Left colon (tissue), 2 donors: ENCODE measurements at regions not wholly inside any gene's neighbourhood (a gene's known extent, or its start where the extent isn't known, plus 50 kb on each side); places are given as distances from the start of the nearest gene placed in this dataset.

ENCODE experiments used
- ATAC-seq: fragments of 200-7000 bp; cut with Tn5 transposase; one replicate; pipeline ENCODE4 v1.9.1; 2020; ENCODE audit warnings: mild to moderate bottlenecking, moderate library complexity
- DNase-seq, 2 donors: peaks; one replicate each; pipeline ENCODE4 v3.0.0-alpha.2; 2020
- intact Hi-C, 2 donors: fragments of 100-400 bp; cut with DNase I in 1 of 2; cut with micrococcal nuclease in 1 of 2; formaldehyde crosslinking; loops; one replicate each; pipeline versions ENCODE4 v1.11.2 to v1.14.0; 2022; cut with DNase I, micrococcal nuclease
- donor health status: DM: no; HTN: no; CAD: no.
- donor health status: DM: yes; HTN: yes; CAD: no.

DNA sequence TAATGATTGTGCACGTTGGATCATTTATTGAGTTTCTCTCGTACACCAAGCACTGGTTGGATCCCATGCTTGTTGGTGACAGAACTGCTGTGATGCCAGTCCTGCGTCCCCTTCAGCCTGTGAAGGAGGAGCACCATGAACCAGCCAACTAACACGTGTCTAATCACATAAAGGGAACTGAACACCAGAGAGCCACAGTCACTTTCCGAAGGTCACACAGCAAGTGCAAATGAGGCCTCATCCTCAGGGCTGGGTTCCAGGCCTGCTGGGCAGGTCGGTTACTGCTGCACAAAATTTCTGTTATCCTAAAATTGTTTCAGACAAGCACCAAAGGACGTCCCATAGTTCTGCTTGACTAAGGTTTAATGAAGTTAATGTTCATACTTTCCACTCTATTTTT is 332.0 kb upstream of the ZNF32 start:
- intact Hi-C loops, result no loop called here
- DNase-seq (no peak), ATAC-seq (no peak)

DNA sequence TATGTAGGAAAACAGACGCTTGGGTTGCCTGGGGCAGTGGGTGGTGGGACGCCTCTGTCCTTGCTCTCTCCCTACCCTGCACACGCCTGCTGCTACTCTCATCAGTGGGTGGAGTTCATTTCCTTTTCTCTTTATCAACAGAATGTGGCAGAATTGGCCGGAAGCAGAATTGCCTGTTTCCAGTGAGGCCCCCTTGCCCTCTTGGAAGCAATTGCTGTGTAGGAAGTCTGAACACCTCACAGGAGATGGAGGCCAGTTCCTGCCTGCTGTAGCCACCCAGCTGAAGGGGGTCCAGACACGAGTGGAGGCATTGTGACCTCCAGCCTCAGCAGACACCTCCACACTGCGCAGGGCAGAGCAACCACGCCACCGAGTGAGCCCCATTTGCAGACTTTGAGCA is 331.6 kb upstream of the ZNF32 start:
- DNase-seq (no peak), ATAC-seq (no peak)
- intact Hi-C loops, result no loop called here

DNA sequence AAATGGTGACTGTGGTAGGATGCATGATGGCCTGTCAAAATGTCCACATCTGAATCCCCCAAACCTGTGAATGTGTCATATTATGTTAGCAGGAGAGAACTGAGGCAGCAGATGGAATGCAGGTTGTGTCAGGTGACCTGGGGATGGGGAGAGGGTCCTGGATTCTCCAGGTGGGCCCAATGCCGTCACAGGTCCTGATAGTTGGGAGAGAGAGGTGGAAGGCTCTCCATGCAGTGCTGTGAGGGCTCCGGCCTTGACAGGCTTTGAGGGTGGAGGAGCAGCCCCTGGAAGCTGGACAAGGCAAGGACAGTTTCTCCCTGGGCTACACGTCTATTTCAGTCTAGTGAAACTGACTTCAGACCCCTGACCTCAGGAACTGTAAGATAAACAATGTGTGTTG is 330.9 kb upstream of the ZNF32 start:
- DNase-seq (no peak), ATAC-seq (no peak)
- intact Hi-C loops, result no loop called here

DNA sequence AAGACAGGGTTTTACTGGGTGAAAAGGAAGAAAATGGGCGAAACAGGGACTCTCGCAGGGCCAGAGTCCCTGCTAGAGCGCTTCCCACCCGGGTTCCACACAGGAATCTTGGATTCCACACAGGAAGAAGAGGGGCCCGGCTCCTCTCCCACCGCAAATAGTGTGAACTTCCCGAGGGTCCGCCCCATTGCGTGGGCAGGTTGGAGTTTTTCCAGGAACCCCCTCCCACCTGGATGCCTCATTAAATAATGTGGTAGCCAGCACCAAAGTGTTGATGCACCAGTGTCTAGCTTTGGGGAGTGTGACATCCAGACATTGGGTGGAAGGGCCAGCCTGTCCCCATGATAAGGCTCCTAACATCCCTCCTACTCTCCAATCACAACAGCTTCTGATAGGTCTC is 330.3 kb upstream of the ZNF32 start:
- intact Hi-C loops, result no loop called here
- DNase-seq (no peak), ATAC-seq (no peak)

DNA sequence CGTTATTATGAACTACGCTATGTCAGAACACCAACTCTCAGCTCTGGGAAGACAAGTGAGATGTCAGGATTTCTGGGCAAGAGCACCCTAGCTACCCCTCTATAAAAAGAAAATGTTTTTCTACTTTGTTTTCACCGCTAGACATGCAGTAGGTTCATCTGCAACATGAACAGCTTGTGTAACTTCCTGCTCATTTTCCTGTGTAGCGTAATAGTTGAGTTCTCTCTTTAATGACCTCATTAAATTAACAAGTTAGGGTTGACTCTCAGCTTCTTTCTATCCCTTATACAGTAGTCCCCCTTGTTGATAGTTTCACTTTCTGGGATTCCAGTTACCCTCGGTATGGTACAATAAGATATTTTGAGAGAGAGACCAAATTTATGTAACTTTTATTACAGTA is 329.4 kb upstream of the ZNF32 start:
- intact Hi-C loops, result no loop called here
- no peak for ATAC-seq
- DNase-seq, result no peak

DNA sequence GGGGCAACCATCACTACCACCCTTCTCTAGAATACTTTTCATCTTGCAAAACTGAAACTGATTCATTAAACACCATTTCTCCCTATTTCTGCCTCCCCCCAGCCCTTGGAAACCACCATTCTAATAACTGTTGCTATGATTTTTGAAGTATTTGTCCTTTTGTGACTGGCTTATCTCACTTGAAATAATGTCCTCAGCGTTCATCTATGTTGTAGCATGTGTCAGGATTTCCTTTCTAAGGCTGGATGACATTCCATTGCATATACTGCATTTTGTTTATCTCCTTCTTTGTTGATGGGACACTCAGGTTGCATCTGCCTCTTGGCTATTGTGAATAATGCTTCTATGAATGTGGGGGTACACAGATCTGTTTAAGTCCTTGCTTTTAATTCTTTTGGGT is 327.6 kb upstream of the ZNF32 start:
- ATAC-seq (no peak), DNase-seq (no peak)
- intact Hi-C loops, result no loop called here

DNA sequence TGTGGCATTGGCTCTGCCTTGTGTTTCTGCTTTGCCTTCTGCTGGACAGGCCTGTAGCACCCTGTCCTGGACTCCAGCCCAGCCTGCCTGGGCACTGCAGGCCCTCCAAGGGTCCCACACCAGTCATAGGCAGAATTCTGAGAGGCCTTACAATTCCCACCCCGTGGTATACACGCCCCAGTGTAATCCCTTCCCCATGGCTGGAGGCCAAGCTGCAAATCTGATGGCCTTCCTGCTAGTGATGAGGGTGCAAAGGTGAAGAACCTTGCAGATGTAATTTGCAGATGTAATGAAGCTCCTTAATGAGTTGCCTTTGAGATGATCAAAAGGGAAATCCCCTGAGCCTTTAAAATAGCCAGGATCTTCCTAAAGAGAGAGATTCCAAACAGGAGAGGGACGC is 325.1 kb upstream of the ZNF32 start:
- no peak for DNase-seq
- ATAC-seq, result no peak
- intact Hi-C loops, result no loop called here

DNA sequence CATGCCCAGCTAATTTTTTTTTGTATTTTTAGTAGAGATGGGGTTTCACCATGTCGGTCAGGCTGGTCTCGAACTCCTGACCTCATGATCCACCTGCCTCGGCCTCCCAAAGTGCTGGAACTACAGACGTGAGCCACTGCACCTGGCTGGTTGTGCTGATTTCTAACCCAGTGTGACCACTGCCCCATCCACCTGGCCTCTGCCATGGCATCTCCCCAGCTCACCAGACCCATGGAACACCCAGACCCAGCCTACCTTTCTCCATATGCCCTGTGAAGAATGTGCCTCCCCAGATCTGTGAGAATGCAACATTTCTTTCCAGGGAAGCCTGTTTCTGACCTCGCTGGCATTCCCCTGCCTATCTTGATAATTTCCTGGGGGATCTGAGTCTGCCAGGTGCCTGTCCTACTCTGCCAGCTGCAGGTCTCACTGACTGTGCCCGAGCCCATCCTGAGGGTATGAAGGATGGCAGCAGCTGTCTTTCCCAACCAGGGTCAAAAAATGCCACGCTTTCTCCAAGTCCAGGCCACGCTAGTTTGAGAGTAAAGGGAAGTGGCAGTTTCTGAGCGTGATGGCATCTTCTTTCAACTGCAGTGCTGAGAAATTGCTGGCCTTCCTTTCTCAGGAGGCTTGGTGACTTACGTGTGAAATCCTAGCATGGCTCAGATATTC is 324.4 kb upstream of the ZNF32 start:
- intact Hi-C loops, result no loop called here
- no peak for DNase-seq
- no peak for ATAC-seq

DNA sequence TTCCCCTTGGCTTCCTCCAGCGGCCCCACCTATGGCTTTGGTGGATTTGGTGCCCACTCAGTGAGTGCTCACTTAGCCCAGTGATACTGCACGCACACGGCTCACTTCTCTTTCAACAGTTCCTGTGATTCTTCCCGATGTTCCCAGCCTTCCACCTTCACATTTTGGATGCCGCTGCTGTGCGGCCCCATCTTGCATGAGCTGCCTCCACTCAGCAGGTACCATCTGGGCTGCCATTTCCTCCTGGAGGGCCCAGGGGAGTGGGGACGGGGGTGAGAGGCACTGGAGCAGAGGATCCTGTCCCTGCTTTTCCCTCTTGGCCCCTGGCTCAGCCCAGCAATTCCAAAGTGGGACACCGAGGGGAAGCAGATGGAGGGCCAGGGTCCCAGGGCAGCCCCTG is 323.3 kb upstream of the ZNF32 start:
- DNase-seq, result no peak
- no peak for ATAC-seq
- intact Hi-C loops, result no loop called here

DNA sequence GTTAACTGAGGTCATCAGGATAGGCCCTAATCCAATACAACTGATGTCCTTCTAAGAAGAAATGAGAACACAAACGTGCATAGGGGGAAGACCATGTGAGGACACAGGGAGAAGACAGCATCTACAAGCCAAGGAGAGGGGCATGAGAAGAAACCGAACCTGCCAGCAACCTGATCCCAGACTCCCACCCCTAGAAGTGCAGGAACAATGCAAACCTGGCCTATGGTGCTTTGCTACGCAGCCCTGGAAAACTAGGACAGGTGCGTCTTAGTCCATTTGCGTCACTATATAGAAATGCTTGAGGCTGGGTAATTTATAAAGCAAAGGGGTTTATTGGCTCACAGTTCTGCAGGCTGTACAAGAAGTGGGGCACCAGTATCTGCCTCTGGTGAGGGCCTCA is 322.6 kb upstream of the ZNF32 start:
- DNase-seq (no peak), ATAC-seq (no peak)

DNA sequence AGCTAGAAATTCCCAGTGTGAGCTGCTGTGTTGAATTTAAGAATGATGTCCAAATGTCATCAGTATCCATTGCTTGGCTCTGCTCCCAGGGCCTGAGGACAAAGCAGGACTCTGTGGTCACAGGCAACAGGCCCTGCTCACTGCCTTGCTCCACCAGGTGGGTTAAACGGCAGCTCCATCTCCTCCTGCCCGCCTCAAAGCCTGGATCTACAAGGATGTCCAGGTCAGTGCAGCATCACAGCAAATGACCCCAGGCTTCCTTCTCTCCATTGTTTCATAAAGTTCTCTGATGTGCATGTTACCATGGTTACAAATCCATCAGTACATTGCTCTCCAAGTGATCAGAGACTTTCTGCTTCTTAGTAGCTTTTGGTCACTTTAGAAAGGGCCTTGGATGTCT is 322.0 kb upstream of the ZNF32 start:
- DNase-seq, result no peak
- no peak for ATAC-seq
- intact Hi-C loops, result no loop called here

More for the DNA sequence above, 322.6 kb upstream of the ZNF32 start:
- intact Hi-C loops, result no loop called here

DNA sequence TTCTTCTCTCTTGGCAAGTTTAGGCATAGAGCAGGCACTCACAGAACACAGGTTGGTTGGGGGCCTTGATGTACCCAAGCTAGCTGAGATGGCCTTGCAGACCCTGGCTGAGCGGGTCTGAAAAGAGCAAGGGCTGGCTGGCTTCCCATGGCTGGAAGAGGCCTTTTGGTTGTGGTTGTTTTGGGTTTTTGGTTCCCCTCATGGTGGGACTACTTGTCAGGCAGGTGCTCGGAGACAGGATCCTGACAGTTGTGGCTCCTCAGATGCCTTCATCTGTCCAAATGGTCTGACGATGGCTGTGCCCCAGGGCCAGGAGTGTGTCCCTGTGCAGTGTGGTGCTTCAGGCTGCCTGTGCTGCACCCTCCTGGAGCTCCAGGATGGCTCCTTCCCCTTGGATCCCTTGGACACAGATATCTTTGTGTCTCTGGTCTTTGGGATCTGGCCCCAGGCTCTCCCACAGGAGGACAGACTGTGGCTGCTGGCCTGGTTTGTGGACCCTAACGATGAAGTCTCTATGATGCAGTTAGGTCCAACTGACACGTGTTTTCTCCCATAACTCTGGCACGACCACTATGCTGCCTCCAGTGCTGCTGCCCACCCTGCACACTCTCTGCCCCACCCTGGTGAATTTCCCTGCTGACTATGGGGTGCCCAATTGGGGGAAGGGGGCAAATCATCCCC is 321.5 kb upstream of the ZNF32 start:
- ATAC-seq (no peak), DNase-seq (no peak)
- intact Hi-C loops, result no loop called here

DNA sequence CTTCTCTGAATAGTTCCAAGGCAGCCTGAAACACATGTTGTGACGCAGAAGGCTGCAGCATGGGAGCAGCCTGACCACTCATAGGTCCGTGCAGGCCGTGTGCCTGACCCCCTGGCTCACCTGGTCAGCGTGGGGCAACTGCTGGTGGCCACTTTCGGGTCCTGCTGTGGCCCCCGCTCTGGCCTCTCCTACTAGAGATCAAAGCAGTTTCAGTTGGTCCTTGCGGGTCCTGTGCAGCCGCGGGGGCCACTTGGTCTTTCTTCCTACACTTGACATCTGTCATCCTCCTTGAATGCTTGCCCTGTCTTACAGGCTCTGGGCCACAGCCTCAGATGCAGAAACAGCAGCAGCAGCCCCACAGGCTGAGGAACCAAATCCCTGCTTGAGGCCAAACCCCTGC is 320.8 kb upstream of the ZNF32 start:
- intact Hi-C loops, result no loop called here
- ATAC-seq (no peak), DNase-seq (no peak)

DNA sequence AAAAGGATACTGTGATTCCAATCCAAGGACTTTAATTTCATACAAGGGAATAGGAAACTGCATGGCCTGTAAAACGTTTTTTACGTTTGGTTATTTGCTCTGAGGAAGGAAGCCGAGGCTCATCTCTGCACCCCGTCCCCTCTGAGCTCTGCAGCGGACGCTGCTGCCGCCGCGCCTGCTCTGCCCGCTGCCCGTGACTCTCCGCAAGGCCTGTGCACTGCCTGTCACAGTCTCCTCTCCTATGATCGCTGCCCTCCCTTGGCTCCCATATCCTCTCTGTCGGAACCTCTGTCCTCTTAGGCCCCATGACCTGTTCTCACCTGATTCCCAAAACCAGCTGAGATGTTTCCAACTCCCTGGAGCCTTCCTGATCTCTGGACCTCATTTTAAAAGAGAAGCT is 320.3 kb upstream of the ZNF32 start:
- intact Hi-C loops, result no loop called here
- ATAC-seq (no peak), DNase-seq (no peak)

DNA sequence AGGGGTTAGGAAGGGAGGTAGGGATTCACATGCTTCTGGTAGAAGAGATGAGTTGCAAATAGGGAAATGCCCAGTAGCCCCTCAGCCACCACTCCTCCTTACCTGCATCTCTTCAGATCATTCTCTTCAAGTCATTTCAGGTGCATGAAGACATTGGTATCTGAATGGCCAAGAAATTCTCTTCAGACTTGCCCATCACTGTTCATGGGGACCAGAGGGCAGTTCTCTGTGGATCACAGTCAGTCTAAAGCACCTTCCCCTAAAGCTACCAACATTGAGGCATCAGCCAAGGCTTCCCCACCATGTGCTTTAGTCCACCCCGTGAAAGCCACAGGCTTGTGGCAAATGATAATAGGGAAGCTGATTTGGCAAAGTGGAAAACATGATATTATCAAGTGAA is 319.4 kb upstream of the ZNF32 start:
- DNase-seq, result no peak
- intact Hi-C loops, result no loop called here
- ATAC-seq, result no peak

DNA sequence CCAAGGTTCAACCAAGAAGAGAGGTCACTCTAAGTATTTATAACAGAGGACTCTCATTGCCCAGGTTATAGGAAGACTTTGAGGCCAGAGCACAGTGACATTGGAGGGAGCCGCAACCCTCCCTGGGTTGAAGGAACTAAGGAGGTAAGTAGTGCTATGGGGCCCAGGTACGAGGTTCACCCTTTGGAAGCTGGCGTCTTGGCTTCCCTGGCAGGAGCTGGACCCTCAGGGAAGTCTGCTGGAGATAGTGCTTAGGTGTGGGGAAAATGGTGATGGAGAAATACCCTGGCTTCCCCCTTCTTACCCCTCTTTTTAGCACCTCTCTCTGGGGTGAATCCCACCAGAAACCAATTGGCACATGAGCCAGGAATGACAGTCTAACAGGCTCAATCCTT is 317.9 kb upstream of the ZNF32 start:
- intact Hi-C loops, result no loop called here
- no peak for DNase-seq
- no peak for ATAC-seq

DNA sequence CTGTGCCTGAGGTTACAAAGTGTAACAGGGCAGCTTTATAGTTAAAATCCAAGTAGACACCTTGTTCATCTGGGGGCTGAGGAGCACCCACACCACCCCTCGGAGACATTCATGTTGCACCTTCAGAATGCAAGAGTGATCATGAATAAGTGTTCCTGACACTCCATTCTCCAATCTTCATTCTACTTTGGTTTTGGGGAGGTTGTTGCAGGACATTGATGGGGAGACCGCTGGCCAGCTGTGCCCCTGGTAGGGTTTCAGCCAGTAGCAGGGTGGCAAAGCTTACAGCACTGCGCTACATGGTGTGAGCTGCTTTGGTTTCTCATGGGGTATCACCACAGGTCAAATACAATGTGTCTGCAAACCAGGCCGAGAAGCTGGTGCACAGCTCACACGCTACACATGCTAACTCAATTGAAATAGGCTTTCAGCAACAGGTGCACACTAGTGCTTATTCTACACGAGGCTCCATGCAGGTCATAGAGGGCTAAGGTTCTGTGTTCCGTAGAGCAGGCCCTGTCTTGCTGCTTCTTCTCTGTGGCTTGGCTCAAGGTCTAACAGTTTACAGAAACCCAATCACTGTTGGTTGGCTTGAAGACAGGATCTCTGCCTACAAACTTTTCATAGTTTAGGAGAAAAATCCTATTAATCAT is 317.4 kb upstream of the ZNF32 start:
- no peak for ATAC-seq
- intact Hi-C loops, result no loop called here
- DNase-seq, result no peak

DNA sequence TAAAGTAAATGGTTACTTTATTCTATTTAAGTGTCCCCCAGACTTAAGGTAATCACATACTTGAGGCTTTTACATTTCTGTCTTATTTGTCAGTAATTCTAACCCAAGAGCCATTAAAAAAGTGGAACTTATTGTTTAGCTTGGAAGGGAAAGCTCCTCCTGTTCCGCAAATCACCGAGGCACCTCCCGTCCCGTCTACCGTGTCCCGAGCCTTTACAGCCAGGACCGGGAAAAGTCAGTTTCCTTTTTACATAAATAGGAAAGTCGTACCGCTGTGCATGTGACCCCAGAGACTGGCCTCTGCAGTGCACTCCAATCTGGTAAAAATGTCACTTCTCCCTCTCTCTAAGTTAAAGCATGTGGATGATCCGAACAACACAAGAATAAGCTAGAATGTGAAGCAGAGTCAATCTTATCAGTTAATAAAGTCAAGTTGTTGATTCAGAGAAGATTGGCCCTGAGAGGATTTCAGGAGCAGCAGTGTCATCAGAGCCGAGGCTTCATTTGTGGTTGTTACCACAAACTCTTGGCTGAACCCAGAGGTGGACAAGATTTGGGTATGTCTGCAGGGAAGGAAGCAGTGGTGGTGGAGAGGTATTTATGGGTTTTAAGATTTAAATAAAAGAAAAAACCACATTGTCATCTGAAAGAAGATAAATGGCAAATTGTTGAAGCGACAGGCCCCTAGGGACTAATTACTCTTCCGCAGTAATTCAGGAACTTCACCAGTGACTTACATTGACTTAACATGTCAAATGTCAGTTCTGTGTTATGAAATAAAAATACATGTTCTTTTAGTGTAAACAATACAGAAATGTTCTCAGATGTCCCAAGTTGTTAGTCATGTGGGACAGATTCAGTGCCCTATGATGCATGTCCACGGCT is 316.6 kb upstream of the ZNF32 start:
- intact Hi-C loops, result no loop called here
- DNase-seq (no peak), ATAC-seq (no peak)

DNA sequence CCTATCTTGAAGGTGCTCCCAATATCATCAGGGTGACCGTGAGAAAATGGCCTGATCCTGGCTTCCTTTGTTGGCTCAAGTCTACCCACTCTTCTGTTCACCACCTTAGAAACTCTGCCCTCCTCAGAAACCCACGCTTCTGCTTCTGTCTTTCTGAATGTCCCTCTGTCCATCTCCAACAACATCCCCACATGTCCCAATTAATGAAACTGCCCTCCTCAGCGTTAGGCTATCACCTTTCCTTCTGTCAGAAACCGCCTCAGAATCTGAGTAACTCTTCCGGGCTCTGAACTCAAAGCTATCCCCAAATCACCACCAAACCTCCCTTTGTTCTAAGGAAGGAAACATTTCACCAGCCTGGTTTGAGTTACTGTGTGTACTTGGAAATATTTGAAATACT is 315.8 kb upstream of the ZNF32 start:
- intact Hi-C loops, result no loop called here
- no peak for DNase-seq

More for the DNA sequence above, 315.8 kb upstream of the ZNF32 start:
- no peak for ATAC-seq
